GM21528 (cell line): ENCODE measurements at regions not wholly inside any gene's neighbourhood (a gene's known extent, or its start where the extent isn't known, plus 50 kb on each side); places are given as distances from the start of the nearest gene placed in this dataset.
A peak's percentile ranks its signal among the peaks of the same experiment; 100 is the strongest.
"Not testable (repeated sequence)": the region's sequence is repeated elsewhere in the genome, so short reads cannot be mapped to it uniquely, and the experiment has no call there.

Experiments used
- ATAC-seq: cut with Tn5 transposase; IDR thresholded peaks from one replicate; pipeline ENCODE4 v1.9.1; 2021; ENCODE audit warnings: mild to moderate bottlenecking, moderate library complexity; ENCODE audit not compliant: unreplicated experiment, low FRiP score

DNA sequence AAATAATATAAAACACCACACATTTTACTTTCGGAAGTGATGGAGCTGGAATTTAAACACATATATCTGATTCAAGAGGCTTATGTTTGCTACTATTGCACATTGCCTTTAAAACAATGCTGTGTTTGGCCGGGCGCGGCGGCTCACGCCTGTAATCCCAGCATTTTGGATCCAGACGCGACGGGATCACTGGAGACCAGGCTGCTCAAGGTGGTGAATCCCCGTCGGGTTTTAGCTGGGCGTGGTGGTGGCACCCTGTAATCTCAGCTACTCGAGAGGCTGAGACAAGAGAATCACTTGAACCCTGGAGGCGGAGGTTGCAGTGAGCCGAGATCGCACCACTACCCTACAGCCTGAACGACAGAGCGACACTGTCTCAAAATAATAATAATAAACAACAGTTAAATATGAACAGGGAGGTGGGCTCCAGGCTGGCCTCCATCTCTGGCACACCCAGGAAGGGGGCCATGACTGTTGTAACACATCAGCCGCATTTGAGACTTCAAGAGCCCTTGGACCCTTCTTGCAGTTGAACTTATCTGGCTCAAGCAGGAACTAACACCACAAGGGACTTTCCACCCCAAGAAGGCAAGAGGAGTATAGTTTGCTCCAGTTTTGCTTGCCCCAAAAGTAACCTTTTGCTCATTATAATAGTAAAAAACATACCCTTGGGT is 127.1 kb upstream of the ZNF184 start:
- no peak for ATAC-seq

DNA sequence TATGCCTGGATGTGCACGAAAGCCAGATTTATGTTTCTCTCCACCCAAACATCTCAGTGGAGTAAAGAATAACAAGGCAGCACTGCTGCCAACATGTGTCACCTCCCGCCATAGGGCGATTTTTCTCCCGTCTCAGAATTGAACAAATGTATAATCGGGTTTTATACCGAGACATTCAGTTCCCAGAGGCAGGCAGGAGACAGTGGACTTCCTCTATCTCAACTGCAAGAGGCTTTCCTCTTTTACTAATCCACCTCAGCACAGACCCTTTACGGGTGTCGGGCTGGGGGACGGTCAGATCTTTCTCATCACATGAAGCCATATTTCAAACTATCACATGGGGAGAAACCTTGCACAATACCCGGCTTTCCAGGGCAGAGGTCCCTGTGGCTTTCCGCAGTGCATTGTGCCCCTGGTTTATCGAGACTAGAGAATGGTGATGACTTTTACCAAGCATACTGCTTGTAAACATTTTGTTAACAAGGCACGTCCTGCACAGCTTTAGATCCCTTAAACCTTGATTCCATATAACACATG is 124.2 kb upstream of the ZNF184 start:
- not testable (repeated sequence) for ATAC-seq

GRCh38 chr6:27593861-27594260 is 121.0 kb upstream of the ZNF184 start:
- ATAC-seq, result no peak

DNA sequence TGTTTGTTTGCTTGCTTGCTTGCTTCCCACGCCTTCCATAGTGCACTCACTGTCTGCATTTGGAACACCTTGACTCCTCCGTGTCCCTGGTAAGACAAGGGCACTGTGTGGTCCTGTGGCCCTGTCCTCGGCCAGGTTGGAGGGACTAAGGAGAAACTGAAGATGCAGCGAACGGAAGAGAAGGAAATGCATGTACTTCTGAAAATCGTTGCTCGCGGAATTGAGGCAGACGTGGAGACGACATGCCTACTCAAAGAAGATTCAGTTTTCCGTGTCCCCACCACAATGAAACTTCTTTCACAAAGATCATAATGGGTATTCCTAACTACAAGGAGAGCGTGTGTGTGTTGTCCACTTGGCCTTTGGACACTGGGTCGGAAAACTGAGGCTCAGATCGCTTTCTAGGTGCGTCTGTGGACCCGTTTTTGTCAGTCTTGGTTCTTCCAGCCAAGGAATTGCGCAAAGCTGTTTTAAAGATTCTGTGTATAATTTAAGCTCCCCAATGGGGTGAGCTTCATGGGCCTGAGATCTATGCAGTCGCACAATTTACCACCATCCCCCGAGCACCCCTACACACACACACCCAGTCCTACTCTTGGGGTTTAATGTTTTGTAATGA is 120.4 kb upstream of the ZNF184 start:
- ATAC-seq, result peak; percentile 28

- peak; percentile 91 for ATAC-seq
These were observed 119.7 kb upstream of the ZNF184 start for GRCh38 chr6:27592481-27593199.

GRCh38 chr6:27591699-27592480 is 119.0 kb upstream of the ZNF184 start:
- peak; percentile 6 for ATAC-seq

GRCh38 chr6:27585316-27585715 is 112.4 kb upstream of the ZNF184 start:
- not testable (repeated sequence) for ATAC-seq

DNA sequence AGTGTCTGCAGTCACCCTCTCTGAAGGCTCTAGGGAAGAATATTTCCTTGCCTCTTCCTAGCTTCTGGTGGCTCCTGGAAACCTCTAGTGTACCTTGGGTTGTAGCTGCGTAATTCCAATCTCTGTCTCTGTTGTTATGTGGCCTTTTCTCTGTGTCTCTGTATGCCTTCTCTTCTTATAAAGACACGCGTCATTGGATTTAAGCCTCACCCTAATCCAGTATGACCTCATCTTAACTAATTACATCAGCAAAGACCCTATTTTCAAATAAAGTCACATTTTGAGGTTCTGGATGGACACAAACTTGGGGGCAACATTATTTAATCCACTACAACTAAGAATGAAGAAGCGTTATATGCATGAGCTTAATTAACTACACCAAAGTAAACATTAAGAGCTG is 111.4 kb upstream of the ZNF184 start:
- ATAC-seq, result no peak

DNA sequence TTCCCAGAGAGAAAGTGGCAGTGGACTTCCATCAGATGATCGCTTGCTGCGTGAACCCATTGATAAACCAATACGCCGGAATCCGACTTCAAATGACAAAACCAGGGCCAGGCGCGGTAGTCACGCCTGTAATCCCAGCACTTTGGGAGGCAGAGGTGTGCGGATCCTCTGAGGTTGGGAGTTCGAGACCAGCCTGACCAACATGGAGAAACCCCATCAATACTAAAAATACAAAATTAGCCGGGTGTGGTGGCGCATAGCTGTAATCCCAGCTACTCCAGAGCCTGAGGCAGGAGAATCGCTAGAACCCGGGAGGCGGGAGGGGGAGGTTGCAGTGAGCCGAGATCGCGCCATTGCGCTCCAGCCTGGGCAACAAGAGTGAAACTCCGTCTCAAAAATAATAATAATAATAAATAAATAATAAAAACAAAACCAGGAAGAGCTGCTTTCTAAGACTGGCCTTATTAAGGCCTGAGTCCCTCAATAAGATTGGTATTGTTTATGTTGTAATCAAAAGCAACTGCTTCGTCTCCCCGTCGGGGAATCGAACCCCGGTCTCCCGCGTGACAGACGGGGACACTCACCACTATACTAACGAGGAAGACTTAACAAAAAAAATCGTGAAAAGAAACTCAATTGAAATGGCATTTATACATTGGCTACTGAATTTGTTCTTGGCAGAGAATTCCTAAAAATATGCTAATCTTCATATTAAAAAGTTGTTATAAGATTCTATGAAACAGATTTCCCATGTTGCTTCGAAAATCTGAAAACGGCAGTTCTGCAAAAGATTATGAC is 110.2 kb upstream of the ZNF184 start:
- ATAC-seq, result no peak

- no peak for ATAC-seq
These were observed 107.1 kb upstream of the ZNF184 start for GRCh38 chr6:27579973-27580372.

DNA sequence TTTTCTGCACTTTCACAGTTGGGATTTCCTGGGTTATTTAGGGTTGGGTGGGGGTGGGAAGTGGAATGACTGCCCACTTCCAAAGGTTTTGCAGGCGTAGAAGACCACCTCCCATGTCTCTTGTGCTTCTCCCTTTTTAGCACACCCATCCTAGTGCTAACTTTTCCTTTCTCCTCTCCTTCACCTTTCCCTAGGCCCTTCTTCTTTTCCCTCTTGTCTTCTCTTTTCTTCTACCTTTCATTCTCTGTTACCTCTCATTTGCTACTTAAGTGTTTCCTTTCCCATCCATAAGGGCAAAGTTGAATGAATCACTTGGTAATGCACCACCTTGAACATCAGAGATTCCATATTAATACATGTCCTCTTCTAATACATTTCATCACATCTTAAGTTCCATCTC is 105.0 kb upstream of the ZNF184 start:
- ATAC-seq, result no peak

GRCh38 chr6:27575594-27576361 is 102.9 kb upstream of the ZNF184 start:
- no peak for ATAC-seq

- ATAC-seq, result no peak
These were observed 95.5 kb upstream of the ZNF184 start for GRCh38 chr6:27568226-27568897.

- no peak for ATAC-seq
These were observed 93.2 kb upstream of the ZNF184 start for GRCh38 chr6:27565839-27566779.

- ATAC-seq, result no peak
These were observed 89.1 kb upstream of the ZNF184 start for GRCh38 chr6:27562027-27562410.

- ATAC-seq, result no peak
These were observed 85.3 kb upstream of the ZNF184 start for GRCh38 chr6:27558028-27558724.

DNA sequence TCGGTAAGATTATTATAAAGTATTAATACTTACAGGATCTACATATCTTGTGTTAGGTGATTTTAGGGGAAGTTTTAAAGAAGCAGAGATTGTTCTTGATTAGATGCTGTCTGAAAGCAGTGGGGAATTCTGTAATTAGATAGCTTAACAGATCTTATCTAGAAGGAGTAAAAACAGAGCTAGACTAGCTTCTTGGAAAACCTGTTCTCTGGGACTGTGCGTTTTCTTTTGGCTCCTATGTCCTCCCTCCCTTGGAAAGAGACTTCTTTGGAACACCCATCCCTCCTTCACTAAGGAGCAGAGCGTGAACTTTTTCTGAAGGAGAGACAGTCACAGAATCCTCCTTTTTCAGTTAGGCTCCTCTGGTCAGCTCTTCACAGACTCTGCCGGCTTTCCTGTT is 83.5 kb upstream of the ZNF184 start:
- ATAC-seq, result no peak
